ENCODE measurements at regions not wholly inside any gene's neighbourhood (a gene's known extent, or its start where the extent isn't known, plus 50 kb on each side); places are given as distances from the start of the nearest gene placed in this dataset.

DNA sequence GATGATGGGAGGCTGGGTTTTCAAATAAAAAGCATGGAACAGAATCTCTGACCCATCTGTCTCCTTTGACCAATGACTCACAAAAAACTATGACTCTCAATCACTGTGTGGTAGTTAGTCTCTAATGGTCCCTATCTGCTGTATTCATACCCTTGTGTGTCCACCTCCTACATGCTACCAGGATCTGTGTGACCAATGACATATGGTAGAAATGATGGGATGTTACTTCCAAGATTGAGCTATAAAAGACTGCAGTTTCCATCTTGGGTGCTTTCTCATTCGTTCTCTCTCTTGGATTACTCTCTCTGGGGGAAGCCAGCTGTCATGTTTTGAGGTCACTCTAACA is 144.7 kb upstream of the BTG1 start:
- Histone ChIP-seq H3K9me3 (no peaks in the 10 kb centered on the region), H3K4me1 (no peaks in the 10 kb centered on the region), H3K36me3 (no peaks in the 10 kb centered on the region), H3K4me3 (replicated peaks in 1 of 3) (no peak overlapping the region), H3K27ac (no peak overlapping the region), H3K27me3 (no peaks in the 10 kb centered on the region)
- intact Hi-C loops (cut with DNase I), result no loop called here
- DNase-seq, result no peak
- 86 to 94% methylated on average over 1 of the region's 1 CpG for WGBS, 2 donors
- TF ChIP-seq CTCF (IDR thresholded peaks at IDR 0.05) (no peak), POLR2A (IDR thresholded peaks at IDR 0.05) (no peak)

- Histone ChIP-seq H3K9me3 (no peaks in the 10 kb centered on the region), H3K4me3 (replicated peaks in 1 of 3) (no peak overlapping the region), H3K36me3 (no peaks in the 10 kb centered on the region), H3K4me1 (no peaks in the 10 kb centered on the region), H3K27me3 (no peaks in the 10 kb centered on the region), H3K27ac (no peak overlapping the region)
- DNase-seq, result no peak
- intact Hi-C loops (cut with DNase I), result no loop called here
- TF ChIP-seq POLR2A (IDR thresholded peaks at IDR 0.05), result no peak
- no peak for TF ChIP-seq CTCF (IDR thresholded peaks at IDR 0.05)
- WGBS, 2 donors, result 66 to 76% methylated on average over 5 of the region's 5 CpGs
These were observed 144.1 kb upstream of the BTG1 start for GRCh38 chr12:92289629-92290349.

- Histone ChIP-seq H3K9me3 (no peaks in the 10 kb centered on the region), H3K27ac (no peak overlapping the region), H3K4me1 (no peaks in the 10 kb centered on the region), H3K27me3 (no peaks in the 10 kb centered on the region), H3K4me3 (replicated peaks in 1 of 3) (no peak overlapping the region), H3K36me3 (no peaks in the 10 kb centered on the region)
- TF ChIP-seq POLR2A (IDR thresholded peaks at IDR 0.05) (no peak), CTCF (IDR thresholded peaks at IDR 0.05) (no peak)
- no peak for DNase-seq
- 88 to 96% methylated on average over 8 of the region's 8 CpGs for WGBS, 2 donors
- intact Hi-C loops (cut with DNase I), result no loop called here
These were observed 142.9 kb upstream of the BTG1 start for GRCh38 chr12:92288561-92288960.

DNA sequence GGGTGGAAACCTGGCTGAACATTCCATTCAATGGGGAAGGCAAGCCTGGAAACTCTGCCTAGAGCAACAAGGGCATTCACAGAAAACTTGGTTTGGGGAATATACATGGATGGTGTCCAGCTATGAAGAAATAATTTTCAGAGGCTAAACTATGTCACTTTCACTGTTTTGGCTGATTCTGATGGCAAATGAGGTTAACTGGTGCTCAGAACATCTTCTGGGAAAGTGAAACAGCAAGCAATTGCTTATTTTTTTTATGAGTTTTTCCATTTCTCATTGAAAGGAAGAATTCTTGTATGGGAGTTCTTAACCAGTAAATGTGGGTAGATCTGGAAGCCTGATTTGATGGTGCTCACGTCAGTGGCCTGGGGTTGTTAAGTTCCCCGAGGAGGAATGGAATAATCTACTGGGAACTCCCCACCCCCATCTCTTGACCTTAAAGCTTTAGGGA is 132.8 kb upstream of the BTG1 start:
- Histone ChIP-seq H3K9me3 (no peaks in the 10 kb centered on the region), H3K4me3 (replicated peaks in 1 of 3) (no peak overlapping the region), H3K27ac (peak overlapping the region in 1 of 3 donors; percentile 17), H3K36me3 (no peaks in the 10 kb centered on the region), H3K27me3 (no peaks in the 10 kb centered on the region), H3K4me1 (no peaks in the 10 kb centered on the region)
- intact Hi-C loops (cut with DNase I), result no loop called here
- DNase-seq, result no peak
- 57 to 63% methylated on average over 2 of the region's 2 CpGs for WGBS, 2 donors
- no peak for TF ChIP-seq POLR2A (IDR thresholded peaks at IDR 0.05)
- no peak for TF ChIP-seq CTCF (IDR thresholded peaks at IDR 0.05)

DNA sequence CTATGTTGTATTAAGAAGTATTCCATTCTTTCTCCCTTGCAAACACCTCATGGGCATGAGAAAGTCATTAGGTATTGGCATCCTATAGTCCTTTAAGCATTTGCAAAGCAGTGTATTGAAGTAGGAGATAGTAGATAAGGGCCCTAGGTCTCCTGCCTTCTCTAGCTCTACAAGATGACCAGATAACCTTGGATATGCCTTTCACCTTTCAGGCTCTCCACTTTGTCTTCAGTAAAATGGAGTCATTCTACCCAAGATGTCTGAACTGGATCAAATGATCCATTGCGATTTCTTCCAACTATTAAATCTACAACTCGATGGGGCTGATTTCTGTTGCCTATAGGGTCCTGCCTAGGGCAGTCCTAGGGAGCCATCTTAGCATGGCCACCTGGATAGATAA is 132.1 kb upstream of the BTG1 start:
- no peaks in the 10 kb centered on the region for H3K9me3 ChIP-seq
- H3K4me3 ChIP-seq (replicated peaks in 1 of 3), result no peak overlapping the region
- DNase-seq, result no peak
- no peaks in the 10 kb centered on the region for H3K4me1 ChIP-seq
- no peaks in the 10 kb centered on the region for H3K27me3 ChIP-seq
- intact Hi-C loops (cut with DNase I), result no loop called here
- 50 to 56% methylated on average over 2 of the region's 2 CpGs for WGBS, 2 donors
- TF ChIP-seq CTCF (IDR thresholded peaks at IDR 0.05) (no peak), POLR2A (IDR thresholded peaks at IDR 0.05) (no peak)
- H3K27ac ChIP-seq, result no peak overlapping the region
- H3K36me3 ChIP-seq, result no peaks in the 10 kb centered on the region

Measured in thyroid gland (tissue), 4 donors.